ENCODE measurements at regions not wholly inside any gene's neighbourhood (a gene's known extent, or its start where the extent isn't known, plus 50 kb on each side); places are given as distances from the start of the nearest gene placed in this dataset.
"Not testable (repeated sequence)": the region's sequence is repeated elsewhere in the genome, so short reads cannot be mapped to it uniquely, and the experiment has no call there.

DNA sequence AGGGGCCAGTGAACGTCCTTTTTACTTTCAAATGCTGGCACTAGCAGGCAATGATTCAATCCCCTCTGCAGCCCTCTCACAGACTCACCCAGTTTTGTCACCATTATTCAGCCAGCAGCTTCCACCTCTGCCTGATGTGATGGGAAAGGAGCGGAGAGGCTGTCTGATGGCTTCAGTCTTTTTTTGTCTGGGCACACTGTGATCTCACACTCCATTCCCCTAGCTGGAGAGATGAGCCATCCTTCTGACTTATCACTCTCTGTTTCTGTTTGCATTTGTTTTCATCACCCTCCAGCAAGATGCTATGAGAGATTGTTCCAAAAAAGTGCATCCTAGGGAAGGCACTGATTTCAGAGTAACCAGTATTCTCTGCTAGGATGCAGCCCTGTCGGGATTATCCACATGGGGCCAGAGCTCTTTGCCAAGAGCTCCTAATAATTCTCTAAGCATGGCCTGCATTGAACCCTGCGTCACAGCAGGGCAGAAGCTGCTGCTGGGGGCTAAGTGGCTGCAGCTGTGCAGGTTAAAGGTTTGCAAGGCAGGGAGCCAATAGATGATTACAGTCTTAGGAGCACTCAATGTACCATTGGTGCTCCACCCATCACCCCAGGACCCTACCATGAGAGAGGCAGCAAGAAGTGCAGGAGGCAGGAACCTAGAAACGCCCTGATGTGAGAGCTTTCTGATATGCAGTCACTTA lies 236.1 kb upstream of the C16orf82 start:
- no peak overlapping the region for H3K27ac Mint-ChIP-seq
- no peak for DNase-seq (ENCODE audit: low spot score)
- H3K9me3 Mint-ChIP-seq: no peaks in the 10 kb centered on the region
- no peak overlapping the region for H3K4me3 Mint-ChIP-seq
- no peaks in the 10 kb centered on the region for H3K36me3 Mint-ChIP-seq (ENCODE audit: low read depth)
- H3K4me1 Mint-ChIP-seq (ENCODE audit: low read depth): no peaks in the 10 kb centered on the region
- peaks cover 9% of the 10 kb centered on the region for H3K27me3 Mint-ChIP-seq (ENCODE audit: low read depth)

DNA sequence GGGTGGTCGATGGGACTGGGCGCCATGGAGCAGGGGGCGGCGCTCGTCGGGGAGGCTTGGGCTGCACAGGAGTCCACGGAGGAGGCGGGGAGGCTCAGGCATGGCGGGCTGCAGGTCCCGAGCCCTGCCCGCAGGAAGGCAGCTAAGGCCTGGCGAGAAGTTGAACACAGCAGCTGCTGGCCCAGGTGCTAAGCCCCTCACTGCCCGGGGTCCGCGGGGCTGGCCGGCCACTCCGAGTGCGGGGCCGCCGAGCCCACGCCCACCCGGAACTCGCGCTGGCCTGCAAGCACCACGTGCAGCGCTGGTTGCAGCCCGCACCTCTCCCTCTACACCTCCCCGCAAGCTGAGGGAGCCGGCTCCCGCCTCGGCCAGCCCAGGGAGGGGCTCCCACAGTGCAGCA lies 230.6 kb upstream of the C16orf82 start:
- H3K27me3 Mint-ChIP-seq (ENCODE audit: low read depth); H3K4me1 Mint-ChIP-seq (ENCODE audit: low read depth); H3K9me3 Mint-ChIP-seq; DNase-seq (ENCODE audit: low spot score); H3K36me3 Mint-ChIP-seq (ENCODE audit: low read depth); H3K27ac Mint-ChIP-seq; H3K4me3 Mint-ChIP-seq: not testable (repeated sequence)

DNA sequence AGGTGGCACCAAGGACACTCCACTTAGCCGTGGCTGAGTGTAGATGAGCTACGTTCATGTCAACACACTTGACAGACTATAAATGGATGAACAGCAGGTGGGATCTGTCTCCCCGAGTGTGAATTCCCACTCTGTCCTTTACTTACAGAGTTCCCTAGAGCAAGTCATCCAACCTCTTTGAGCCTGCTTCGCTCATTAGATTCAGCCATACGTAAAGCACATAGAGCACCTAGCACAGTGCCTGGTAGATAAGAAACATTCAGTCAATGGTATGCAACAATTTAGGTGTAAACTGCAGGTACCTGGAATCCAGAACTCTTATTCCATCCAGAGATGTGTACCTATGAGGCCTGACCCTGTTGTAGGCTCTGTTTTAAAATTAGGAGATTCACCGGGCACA lies 227.8 kb upstream of the C16orf82 start:
- no peaks in the 10 kb centered on the region for H3K27me3 Mint-ChIP-seq (ENCODE audit: low read depth)
- no peaks in the 10 kb centered on the region for H3K4me1 Mint-ChIP-seq (ENCODE audit: low read depth)
- H3K27ac Mint-ChIP-seq: no peak overlapping the region
- DNase-seq (ENCODE audit: low spot score): no peak
- H3K4me3 Mint-ChIP-seq: no peak overlapping the region
- H3K36me3 Mint-ChIP-seq (ENCODE audit: low read depth): no peaks in the 10 kb centered on the region
- no peaks in the 10 kb centered on the region for H3K9me3 Mint-ChIP-seq

DNA sequence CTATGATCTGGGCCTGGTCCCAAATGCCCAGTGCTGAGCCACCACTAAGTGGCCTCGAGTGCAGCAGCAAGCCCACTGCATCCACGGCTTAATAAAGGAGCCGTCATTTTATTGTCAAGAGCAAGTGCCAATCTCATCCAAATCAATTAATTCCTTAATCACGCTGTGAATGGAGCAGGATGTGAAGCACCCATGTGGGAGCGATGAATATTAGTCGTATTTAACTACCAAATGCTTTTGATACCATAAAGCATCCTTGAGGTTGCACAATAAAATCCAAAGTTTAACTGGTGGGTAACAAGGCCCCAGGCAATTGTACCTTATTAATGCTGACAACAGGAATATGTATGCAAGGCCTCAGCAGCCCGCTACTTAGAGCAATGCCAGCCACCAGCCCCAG lies 226.0 kb upstream of the C16orf82 start:
- Mint-ChIP-seq H3K4me3 (no peak overlapping the region), H3K4me1 (ENCODE audit: low read depth) (no peaks in the 10 kb centered on the region), H3K27ac (no peak overlapping the region), H3K36me3 (ENCODE audit: low read depth) (no peaks in the 10 kb centered on the region), H3K9me3 (no peaks in the 10 kb centered on the region), H3K27me3 (ENCODE audit: low read depth) (no peaks in the 10 kb centered on the region)
- no peak for DNase-seq (ENCODE audit: low spot score)

DNA sequence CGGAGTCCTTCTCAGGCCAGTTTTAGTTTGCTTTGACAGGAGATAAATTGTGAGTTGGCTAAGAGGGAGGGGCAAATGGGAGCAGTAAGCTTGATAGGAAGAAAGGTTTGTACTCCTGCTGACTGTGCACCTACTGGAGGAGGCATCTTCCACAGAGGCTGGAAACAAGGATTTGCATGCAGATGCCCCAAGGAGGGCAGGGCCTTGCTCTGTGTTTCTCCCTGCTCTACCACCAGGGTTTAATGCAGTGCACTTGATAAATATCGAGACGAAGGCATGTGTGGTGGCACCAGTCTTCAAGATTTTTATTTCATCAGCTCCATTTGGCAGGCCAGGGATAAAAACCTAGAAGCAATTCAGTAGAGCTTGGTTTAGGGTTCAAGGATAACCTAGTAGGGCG lies 210.5 kb upstream of the C16orf82 start:
- no peak overlapping the region for H3K4me3 Mint-ChIP-seq
- H3K9me3 Mint-ChIP-seq: peaks cover 16% of the 10 kb centered on the region
- H3K27ac Mint-ChIP-seq: no peak overlapping the region
- no peaks in the 10 kb centered on the region for H3K36me3 Mint-ChIP-seq (ENCODE audit: low read depth)
- H3K4me1 Mint-ChIP-seq (ENCODE audit: low read depth): no peaks in the 10 kb centered on the region
- no peaks in the 10 kb centered on the region for H3K27me3 Mint-ChIP-seq (ENCODE audit: low read depth)
- no peak for DNase-seq (ENCODE audit: low spot score)

DNA sequence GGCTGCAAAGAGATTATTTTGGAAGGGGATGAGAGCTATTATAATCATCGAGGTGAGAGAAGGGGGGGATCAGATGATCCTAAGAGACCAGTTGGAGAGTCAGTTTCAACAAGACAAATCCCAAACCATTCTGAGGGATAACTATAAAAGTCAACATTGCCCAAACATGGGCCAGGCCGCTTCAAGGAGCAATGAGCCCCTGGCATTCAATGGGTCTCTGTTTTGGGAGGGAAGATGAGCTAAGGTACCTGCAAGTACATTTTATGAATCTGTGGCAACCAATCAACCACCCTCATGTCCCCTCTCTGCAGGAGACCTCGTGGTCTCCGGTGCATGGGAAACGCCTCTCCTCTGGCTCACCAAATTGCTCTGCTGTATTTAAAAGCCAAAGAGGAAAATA lies 209.9 kb upstream of the C16orf82 start:
- Mint-ChIP-seq H3K4me3 (no peak overlapping the region), H3K27me3 (ENCODE audit: low read depth) (no peaks in the 10 kb centered on the region), H3K4me1 (ENCODE audit: low read depth) (no peaks in the 10 kb centered on the region), H3K36me3 (ENCODE audit: low read depth) (no peaks in the 10 kb centered on the region), H3K9me3 (peaks cover 21% of the 10 kb centered on the region), H3K27ac (no peak overlapping the region)
- no peak for DNase-seq (ENCODE audit: low spot score)

DNA sequence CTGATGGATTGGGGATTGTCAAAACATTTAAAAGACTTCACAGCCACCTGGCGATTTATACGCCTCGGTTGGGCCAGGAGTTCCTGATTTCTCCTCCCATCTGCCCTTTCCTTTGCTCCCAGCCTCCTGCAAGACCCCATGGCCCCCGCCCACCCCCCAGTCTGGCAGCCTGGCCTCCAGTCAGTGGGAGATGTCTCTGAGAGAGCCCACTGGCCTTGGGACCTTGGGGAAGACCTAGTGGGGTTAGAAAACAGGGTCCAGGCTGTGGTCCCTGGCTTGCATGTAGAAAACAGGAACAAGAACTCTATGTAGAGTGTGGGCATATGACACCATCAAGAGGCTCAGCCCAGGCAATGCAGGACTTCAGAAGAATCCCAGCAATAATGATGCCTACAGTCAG lies 209.4 kb upstream of the C16orf82 start:
- Mint-ChIP-seq H3K4me1 (ENCODE audit: low read depth) (no peaks in the 10 kb centered on the region), H3K36me3 (ENCODE audit: low read depth) (no peaks in the 10 kb centered on the region), H3K4me3 (no peak overlapping the region), H3K27ac (no peak overlapping the region), H3K27me3 (ENCODE audit: low read depth) (no peaks in the 10 kb centered on the region), H3K9me3 (peaks cover 22% of the 10 kb centered on the region)
- no peak for DNase-seq (ENCODE audit: low spot score)

DNA sequence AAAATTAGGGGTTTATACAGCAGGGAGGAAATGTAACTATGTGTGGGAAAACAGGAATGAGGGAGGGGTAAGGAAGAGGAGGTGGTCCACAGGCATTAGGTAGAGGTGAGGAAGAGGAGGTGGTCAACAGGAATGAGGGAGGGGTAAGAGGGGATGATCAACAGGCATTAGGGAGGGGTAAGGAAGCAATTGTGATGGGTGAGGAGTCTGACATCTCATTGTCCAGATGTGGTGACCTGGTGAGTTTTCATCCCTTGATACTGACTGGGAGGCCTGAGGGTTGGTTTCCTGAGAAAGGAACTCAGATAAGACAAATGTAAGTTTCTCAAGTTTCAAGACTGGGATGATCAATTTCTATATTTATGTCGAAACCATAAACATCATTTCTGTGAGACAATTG lies 206.2 kb upstream of the C16orf82 start:
- H3K27ac Mint-ChIP-seq: no peak overlapping the region
- DNase-seq (ENCODE audit: low spot score): no peak
- H3K9me3 Mint-ChIP-seq: peaks cover 22% of the 10 kb centered on the region
- no peaks in the 10 kb centered on the region for H3K36me3 Mint-ChIP-seq (ENCODE audit: low read depth)
- no peaks in the 10 kb centered on the region for H3K4me1 Mint-ChIP-seq (ENCODE audit: low read depth)
- H3K27me3 Mint-ChIP-seq (ENCODE audit: low read depth): no peaks in the 10 kb centered on the region
- H3K4me3 Mint-ChIP-seq: no peak overlapping the region

DNA sequence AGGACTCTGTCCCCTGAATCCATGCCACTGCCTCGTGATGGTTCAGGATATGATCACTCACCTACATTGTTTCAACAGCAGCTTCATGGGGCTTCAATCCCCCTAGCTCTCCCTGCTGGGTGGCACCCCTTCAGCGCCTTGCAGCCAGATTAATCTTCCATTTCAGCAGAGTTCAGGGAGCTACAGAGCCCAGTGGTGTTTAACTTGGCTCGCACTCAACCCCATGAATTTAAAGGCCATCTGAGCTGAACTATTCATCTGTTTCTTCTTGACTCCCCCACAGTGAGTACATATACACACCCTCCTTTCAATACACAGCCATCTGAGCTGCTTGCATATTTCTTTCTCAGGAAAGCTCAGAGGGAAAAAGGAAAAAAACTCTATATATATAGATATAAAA lies 202.8 kb upstream of the C16orf82 start:
- no peak overlapping the region for H3K4me3 Mint-ChIP-seq
- no peaks in the 10 kb centered on the region for H3K36me3 Mint-ChIP-seq (ENCODE audit: low read depth)
- no peak for DNase-seq (ENCODE audit: low spot score)
- no peaks in the 10 kb centered on the region for H3K4me1 Mint-ChIP-seq (ENCODE audit: low read depth)
- H3K27me3 Mint-ChIP-seq (ENCODE audit: low read depth): no peaks in the 10 kb centered on the region
- H3K27ac Mint-ChIP-seq: no peak overlapping the region
- peaks cover 22% of the 10 kb centered on the region for H3K9me3 Mint-ChIP-seq

DNA sequence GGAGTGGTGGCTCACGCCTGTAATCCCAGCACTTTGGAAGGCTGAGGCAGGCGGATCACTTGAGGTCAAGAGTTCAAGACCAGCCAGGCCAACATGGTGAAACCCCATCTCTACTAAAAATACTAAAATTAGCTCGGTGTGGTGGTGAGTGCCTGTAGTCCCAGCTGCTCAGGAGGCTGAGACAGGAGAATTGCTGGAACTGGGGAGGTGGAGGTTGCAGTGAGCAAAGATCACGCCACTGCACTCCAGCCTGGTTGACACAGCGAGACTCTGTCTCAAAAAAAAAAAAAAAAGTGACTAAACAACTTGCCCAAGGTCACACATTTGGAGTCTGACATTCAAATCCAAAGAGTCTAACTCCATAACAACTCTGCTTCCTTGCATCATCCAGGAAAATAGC lies 192.4 kb upstream of the C16orf82 start:
- H3K4me3 Mint-ChIP-seq; H3K27me3 Mint-ChIP-seq (ENCODE audit: low read depth); H3K36me3 Mint-ChIP-seq (ENCODE audit: low read depth); H3K9me3 Mint-ChIP-seq; H3K27ac Mint-ChIP-seq; DNase-seq (ENCODE audit: low spot score); H3K4me1 Mint-ChIP-seq (ENCODE audit: low read depth): not testable (repeated sequence)

DNA sequence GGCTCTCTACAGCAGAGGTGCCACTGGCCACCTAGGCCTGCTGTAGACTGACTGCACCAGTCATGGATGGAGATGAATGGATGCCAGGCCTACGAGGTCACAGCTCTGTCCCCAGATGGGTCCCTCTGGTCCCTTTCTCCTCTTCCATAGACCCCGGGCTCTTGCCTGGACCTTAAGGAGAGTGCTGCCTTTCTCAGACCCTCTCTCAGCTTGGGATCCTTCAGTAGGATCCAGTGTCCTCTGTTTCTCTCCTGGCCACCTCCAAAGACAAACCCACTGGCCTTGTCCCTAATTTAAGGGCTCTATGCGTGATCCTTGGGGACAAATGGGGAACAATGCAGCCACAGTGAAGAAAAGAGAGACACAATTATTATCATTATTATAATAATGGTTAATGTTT lies 189.3 kb upstream of the C16orf82 start:
- H3K4me1 Mint-ChIP-seq (ENCODE audit: low read depth): no peaks in the 10 kb centered on the region
- no peaks in the 10 kb centered on the region for H3K9me3 Mint-ChIP-seq
- no peak for DNase-seq (ENCODE audit: low spot score)
- H3K27ac Mint-ChIP-seq: no peak overlapping the region
- no peaks in the 10 kb centered on the region for H3K36me3 Mint-ChIP-seq (ENCODE audit: low read depth)
- H3K27me3 Mint-ChIP-seq (ENCODE audit: low read depth): no peaks in the 10 kb centered on the region
- H3K4me3 Mint-ChIP-seq: no peak overlapping the region

DNA sequence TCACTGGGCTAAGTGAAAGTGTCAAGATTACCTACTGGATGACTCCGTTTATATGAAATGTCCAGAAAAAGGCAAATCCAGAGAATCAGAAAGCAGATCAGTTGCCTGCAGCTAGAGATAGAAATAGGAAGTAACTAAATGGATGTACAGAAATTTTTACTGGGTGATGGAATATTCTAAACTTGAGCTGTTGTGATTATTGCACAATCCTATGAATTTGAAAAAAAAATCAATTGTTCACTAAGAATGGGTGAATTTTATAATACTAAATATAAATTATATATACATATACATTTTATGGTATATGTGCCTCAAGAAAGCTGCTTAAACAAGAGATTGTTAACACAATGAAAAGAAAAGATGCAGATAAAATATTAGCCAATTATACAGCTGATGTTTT lies 181.1 kb upstream of the C16orf82 start:
- no peak for DNase-seq (ENCODE audit: low spot score)
- Mint-ChIP-seq H3K4me1 (ENCODE audit: low read depth) (no peaks in the 10 kb centered on the region), H3K27me3 (ENCODE audit: low read depth) (peaks cover 4% of the 10 kb centered on the region), H3K9me3 (no peaks in the 10 kb centered on the region), H3K27ac (no peak overlapping the region), H3K36me3 (ENCODE audit: low read depth) (no peaks in the 10 kb centered on the region), H3K4me3 (no peak overlapping the region)

DNA sequence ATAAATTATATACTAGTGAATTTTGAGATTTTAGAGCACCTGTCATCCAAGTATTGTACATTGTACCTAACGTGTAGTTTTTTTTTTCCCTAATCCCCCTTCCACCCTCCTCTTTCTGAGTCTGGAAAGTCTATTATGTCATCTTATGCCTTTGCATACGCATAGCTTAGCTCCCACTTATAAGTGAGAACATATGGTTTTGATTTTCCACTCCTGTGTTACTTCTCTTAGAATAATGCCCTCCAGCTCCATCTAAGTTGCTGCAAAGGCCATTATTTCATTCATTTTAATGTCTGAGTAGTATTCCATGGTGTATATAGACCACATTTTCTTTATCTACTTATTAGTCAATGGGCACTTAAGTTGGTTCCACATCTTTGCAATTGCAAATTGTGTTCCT lies 177.0 kb upstream of the C16orf82 start:
- H3K9me3 Mint-ChIP-seq: no peaks in the 10 kb centered on the region
- no peak overlapping the region for H3K27ac Mint-ChIP-seq
- DNase-seq (ENCODE audit: low spot score): no peak
- no peak overlapping the region for H3K4me3 Mint-ChIP-seq
- peaks cover 3% of the 10 kb centered on the region for H3K27me3 Mint-ChIP-seq (ENCODE audit: low read depth)
- no peaks in the 10 kb centered on the region for H3K4me1 Mint-ChIP-seq (ENCODE audit: low read depth)
- no peaks in the 10 kb centered on the region for H3K36me3 Mint-ChIP-seq (ENCODE audit: low read depth)

DNA sequence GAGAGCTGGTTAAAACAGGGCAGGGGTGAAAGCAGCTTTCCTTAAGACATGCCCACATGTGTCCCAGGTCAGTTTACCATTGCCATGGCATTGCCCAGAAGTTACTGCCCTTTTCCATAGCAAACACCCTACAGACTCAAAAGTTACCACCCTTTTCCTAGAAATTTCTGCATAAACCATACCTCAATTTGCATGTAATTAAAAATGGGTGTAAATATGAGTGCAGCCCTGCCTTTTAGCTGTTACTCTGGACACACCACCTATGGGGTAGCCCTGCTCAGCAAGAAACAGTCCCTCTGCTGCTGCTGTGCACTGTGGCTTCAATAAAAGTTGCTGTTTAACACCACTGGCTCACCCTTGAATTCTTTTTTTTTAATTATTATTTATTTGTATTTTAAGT lies 168.5 kb upstream of the C16orf82 start:
- H3K36me3 Mint-ChIP-seq (ENCODE audit: low read depth): no peaks in the 10 kb centered on the region
- peaks cover 4% of the 10 kb centered on the region for H3K27me3 Mint-ChIP-seq (ENCODE audit: low read depth)
- no peak for DNase-seq (ENCODE audit: low spot score)
- H3K9me3 Mint-ChIP-seq: no peaks in the 10 kb centered on the region
- H3K4me3 Mint-ChIP-seq: no peak overlapping the region
- H3K4me1 Mint-ChIP-seq (ENCODE audit: low read depth): no peaks in the 10 kb centered on the region
- H3K27ac Mint-ChIP-seq: no peak overlapping the region

DNA sequence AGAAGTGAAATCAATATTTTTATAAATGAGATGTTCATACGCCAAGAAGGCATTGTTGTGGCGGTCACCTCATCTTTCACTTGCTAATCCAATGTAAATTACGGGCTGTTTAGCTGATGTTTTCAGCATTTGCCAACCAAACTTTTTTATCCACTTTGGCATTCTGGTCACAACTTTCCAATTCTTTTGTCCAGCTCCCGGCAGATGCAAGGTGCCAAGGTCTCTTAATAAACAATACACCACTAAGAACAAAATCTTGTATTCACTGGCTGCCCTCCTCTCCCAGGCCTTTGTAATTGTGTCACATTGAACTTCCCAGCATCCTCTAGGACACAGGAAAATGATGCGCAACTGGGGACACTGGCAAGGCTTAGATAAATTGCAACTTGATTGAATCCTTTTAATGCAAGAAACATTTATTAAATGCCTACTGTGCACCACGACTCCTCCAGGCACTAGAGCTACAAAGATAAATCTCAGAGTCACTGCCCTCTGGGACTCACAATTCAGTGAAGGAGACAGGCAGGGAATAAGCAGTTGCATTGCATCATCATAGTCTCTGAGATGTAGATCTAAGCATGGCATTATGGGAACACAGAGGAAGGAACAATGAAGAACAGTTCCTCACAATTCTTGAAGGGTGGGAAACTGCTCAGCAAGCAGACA lies 165.4 kb upstream of the C16orf82 start:
- Mint-ChIP-seq H3K4me1 (ENCODE audit: low read depth) (no peaks in the 10 kb centered on the region), H3K27me3 (ENCODE audit: low read depth) (peaks cover 4% of the 10 kb centered on the region), H3K27ac (no peak overlapping the region), H3K36me3 (ENCODE audit: low read depth) (no peaks in the 10 kb centered on the region), H3K4me3 (no peak overlapping the region), H3K9me3 (no peaks in the 10 kb centered on the region)
- DNase-seq (ENCODE audit: low spot score): no peak

Measured in T-helper 2 cell treated with Interferon-gamma antibody and Interleukin-4, amounts not matched to agents 5 μg/mL and 100 μg/mL, for 36 hours (primary cell).